ENCODE measurements at regions not wholly inside any gene's neighbourhood (a gene's known extent, or its start where the extent isn't known, plus 50 kb on each side); places are given as distances from the start of the nearest gene placed in this dataset.

DNA sequence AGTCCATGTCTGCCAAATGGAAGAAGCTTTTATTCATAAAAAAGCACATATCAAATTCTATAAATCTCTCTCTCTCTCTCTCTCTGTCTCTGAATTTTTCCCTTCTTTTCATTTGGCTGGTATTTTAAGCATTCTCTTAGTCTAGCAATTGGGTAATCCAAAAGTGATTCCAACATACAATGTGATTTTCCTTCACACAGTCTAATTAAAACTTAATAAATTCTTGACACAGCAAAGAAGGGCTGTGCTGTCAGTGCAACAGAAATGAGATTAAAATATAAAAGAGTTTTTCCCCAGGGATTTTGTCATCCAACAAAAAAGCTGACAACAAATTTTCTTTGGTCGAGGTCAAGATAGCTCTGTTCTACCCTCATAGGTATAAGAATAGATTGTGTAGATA is 216.9 kb downstream of the CENPC start:
- TF ChIP-seq, protein P1, sequence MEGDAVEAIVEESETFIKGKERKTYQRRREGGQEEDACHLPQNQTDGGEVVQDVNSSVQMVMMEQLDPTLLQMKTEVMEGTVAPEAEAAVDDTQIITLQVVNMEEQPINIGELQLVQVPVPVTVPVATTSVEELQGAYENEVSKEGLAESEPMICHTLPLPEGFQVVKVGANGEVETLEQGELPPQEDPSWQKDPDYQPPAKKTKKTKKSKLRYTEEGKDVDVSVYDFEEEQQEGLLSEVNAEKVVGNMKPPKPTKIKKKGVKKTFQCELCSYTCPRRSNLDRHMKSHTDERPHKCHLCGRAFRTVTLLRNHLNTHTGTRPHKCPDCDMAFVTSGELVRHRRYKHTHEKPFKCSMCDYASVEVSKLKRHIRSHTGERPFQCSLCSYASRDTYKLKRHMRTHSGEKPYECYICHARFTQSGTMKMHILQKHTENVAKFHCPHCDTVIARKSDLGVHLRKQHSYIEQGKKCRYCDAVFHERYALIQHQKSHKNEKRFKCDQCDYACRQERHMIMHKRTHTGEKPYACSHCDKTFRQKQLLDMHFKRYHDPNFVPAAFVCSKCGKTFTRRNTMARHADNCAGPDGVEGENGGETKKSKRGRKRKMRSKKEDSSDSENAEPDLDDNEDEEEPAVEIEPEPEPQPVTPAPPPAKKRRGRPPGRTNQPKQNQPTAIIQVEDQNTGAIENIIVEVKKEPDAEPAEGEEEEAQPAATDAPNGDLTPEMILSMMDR (IDR thresholded peaks at IDR 0.05; ENCODE audit: insufficient read depth, low read length, poor library complexity, severe bottlenecking) = no peak
- no peak for TF ChIP-seq EZH2phosphoT487 (conservative IDR thresholded peaks at IDR 0.05; ENCODE audit: low read length)

Data from SU-DHL-6 (cell line).